KMS-11 (cell line): ENCODE measurements at regions not wholly inside any gene's neighbourhood (a gene's known extent, or its start where the extent isn't known, plus 50 kb on each side); places are given as distances from the start of the nearest gene placed in this dataset.
"Not testable (repeated sequence)": the region's sequence is repeated elsewhere in the genome, so short reads cannot be mapped to it uniquely, and the experiment has no call there.

Experiments
- H2AFZ ChIP-seq: fragments of 200-600 bp; sonication (generic); 2 replicates; pipeline ENCODE4 v1.6.1; 2016; ENCODE audit warnings: antibody characterized with exemption, mixed run types, low read depth
- H3K27ac ChIP-seq: fragments of 200-600 bp; sonication (generic); 2 replicates; pipeline ENCODE4 v1.6.1; 2016; ENCODE audit warnings: mild to moderate bottlenecking, mixed run types
- H3K27me3 ChIP-seq: fragments of 200-600 bp; sonication (generic); 2 replicates; pipeline ENCODE4 v1.6.1; 2017; ENCODE audit warnings: mild to moderate bottlenecking, low read depth, mixed run types, moderate library complexity; ENCODE audit not compliant: insufficient read depth
- H3K36me3 ChIP-seq: fragments of 200-600 bp; sonication (generic); 2 replicates; pipeline ENCODE4 v1.6.1; 2017; ENCODE audit warnings: mild to moderate bottlenecking, mixed run types; ENCODE audit not compliant: insufficient read depth
- H3K4me1 ChIP-seq: fragments of 200-600 bp; sonication (generic); 2 replicates; pipeline ENCODE4 v1.6.1; 2016; ENCODE audit warnings: mild to moderate bottlenecking, low read depth, mixed run types; ENCODE audit not compliant: poor library complexity, severe bottlenecking
- H3K4me2 ChIP-seq: fragments of 200-600 bp; sonication (generic); 2 replicates; pipeline ENCODE4 v1.7.0; 2016; ENCODE audit warnings: mild to moderate bottlenecking, mixed run types
- H3K4me3 ChIP-seq: fragments of 200-600 bp; sonication (generic); IDR thresholded peaks from 2 replicates; pipeline ENCODE4 v1.6.1; 2017; ENCODE audit warnings: low read depth, low read length, mixed read lengths; ENCODE audit not compliant: insufficient read depth
- H3K79me2 ChIP-seq: fragments of 200-600 bp; sonication (generic); 2 replicates; pipeline ENCODE4 v1.6.1; 2016; ENCODE audit warnings: low read depth, mixed run types; ENCODE audit not compliant: insufficient read depth
- H3K9ac ChIP-seq: fragments of 200-600 bp; sonication (generic); 2 replicates; pipeline ENCODE4 v1.6.1; 2016; ENCODE audit warnings: mild to moderate bottlenecking, mixed run types
- H4K20me1 ChIP-seq: fragments of 200-600 bp; sonication (generic); 2 replicates; pipeline ENCODE4 v1.6.1; 2016; ENCODE audit warnings: mild to moderate bottlenecking, mixed run types; ENCODE audit not compliant: insufficient read depth

GRCh38 chr16:88184566-88185355 lies 198.0 kb upstream of the ZNF469 start:
- H3K36me3 ChIP-seq, H3K79me2 ChIP-seq, H3K4me2 ChIP-seq, H2AFZ ChIP-seq, H3K4me1 ChIP-seq, H3K4me3 ChIP-seq, H4K20me1 ChIP-seq, H3K9ac ChIP-seq, H3K27ac ChIP-seq: not testable (repeated sequence)
- peaks cover 17% of the 10 kb centered on the region; the same call in 1 of the 2 replicates for H3K27me3 ChIP-seq

DNA sequence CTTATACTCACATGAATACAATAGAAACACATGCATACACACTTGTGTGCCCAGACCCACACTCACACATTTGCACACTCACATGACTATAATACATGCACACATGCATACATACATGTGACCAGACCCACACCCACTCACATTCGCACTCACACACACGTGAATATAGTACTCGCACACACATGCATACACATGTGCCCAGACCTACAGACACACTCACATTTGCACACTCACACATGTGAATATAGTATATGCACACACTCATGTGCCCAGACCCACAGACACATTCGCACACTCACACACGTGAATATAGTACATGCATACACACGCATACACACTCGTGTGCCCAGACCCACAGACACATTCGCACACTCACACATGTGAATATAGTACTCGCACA lies 197.4 kb upstream of the ZNF469 start:
- not testable (repeated sequence) for H3K9ac ChIP-seq, H2AFZ ChIP-seq, H3K4me2 ChIP-seq, H3K79me2 ChIP-seq, H4K20me1 ChIP-seq, H3K36me3 ChIP-seq, H3K4me1 ChIP-seq, H3K4me3 ChIP-seq, H3K27ac ChIP-seq
- H3K27me3 ChIP-seq: peaks cover 14% of the 10 kb centered on the region; the same call in 1 of the 2 replicates

DNA sequence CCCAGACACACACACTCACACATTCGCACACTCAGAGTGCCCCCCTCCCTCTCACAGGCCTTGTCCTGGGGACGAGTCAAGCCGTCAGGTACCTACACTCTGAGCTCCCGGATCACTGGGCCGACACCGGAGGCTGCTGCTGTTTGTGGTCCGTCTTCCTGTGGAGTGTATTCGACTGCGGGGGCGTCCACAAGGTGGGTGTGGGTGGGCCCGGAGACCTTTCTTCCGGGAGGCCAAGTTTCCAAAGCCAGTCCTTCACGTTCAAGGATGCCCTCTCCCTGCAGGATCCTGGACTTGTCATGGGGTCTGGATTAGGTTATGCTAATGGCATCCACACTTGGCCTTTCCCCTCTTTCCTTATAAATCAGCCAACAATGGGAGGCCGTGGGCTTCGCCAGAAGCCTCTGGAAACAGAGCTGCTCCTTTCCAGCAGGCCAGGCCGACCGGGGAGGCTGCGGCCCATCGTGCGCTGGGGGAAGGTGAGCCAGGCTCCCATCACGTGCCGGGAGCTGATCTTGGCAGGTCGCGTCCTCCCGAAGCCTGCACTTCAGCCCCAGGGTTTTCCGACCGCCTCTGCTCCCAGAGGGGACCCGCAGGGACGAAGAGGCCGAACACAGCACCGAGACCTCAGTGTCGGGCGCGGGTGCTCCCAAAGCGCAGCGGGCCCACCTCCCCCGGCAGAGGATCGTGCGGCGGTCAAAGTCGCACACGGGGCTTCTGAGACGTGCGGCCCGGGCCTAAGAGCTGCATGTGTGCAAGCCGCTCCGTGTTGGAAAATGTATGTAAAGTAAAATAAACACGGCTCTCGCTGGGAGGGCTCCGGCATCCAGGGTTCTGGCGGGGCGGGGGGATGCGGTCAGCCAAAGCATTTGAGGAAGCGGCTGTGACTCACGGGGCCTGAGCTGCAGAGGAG lies 196.5 kb upstream of the ZNF469 start:
- not testable (repeated sequence) for H3K27me3 ChIP-seq, H3K79me2 ChIP-seq, H3K27ac ChIP-seq, H3K4me2 ChIP-seq, H3K4me3 ChIP-seq, H3K9ac ChIP-seq, H2AFZ ChIP-seq, H3K4me1 ChIP-seq, H4K20me1 ChIP-seq, H3K36me3 ChIP-seq

DNA sequence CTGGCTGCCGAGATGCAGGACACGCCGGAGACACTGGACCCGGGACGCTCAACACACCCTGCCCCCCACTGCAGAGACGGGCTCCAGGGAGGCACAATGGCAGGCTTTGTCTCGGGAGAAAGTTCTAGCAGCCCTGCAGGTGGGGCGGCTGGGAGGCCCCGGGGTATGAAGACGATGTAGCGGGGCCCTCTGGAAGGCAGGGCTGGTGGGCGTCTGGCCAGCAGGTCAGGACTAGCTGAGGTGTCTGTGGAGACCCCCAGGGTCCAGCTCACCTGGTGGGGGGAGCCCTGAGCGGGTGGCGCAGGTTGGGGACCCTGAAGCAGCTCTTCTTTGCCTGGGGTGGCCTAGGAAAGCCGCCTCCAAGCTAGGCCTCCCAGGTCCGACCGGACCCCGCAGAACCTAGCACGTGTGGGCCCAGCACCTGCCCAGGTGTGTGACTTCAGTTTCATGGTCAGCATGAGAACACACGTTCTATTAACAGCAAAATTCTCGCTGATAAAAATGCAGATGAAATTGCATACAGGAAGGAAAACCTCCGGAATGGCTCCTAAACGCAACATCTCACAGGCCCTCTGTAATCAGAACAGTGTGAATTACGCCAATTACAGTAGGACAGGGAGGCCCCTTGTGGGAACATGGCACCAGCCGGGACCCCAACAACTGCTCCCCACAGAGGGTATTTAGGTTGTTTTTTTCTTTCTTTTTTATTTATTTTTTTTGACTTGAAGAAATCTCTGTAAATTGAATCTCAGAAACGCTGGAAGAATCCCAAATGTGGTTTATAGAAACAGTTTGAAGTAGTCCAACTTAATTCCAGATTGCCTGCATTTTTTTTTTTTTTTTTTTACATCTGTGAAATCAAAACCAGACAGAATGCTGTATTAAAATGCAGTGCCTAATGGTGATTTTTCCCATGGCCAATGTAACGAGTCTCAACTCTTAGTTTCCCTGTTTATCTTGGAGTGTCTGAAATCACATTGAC lies 195.6 kb upstream of the ZNF469 start:
- not testable (repeated sequence) for H3K4me3 ChIP-seq, H3K27me3 ChIP-seq, H3K36me3 ChIP-seq, H4K20me1 ChIP-seq, H3K9ac ChIP-seq, H2AFZ ChIP-seq, H3K79me2 ChIP-seq, H3K27ac ChIP-seq, H3K4me1 ChIP-seq, H3K4me2 ChIP-seq

DNA sequence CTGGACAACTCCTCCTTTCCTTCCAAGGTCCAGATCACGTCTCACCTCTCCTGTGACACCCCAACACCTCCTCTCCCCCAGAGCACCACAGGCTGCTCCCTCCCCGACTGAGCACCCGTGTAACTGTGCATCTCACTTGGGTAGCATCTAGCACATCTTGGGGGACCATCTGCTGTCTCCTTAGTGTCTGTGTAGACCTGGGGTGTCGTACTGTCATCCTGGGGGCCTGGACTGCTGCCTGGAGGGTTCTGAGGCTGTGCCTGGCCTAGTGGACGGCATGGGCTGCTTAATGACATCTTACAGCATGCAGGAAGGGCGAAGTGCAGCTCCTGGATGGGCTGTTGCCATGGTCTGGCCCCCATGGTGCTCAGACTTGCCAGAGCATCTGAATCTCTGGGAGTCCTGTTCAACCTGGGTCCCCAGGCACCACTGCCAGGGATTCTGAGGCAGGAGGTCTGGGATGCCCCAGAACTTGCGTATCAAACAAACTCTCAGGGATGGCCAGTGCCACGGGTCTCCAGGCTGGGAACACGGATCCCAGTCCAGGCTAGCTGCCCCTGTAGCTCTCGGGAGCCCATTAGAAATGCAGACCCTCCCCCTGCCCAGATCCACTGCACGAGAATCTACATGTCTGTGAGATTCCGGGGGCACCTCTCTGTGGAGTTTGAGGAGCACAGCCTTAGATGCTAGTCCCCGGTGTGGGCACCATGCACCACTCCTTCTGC lies 194.4 kb upstream of the ZNF469 start:
- not testable (repeated sequence) for H3K4me2 ChIP-seq, H3K79me2 ChIP-seq, H4K20me1 ChIP-seq, H3K27ac ChIP-seq, H3K4me1 ChIP-seq, H3K36me3 ChIP-seq, H3K9ac ChIP-seq, H3K4me3 ChIP-seq, H3K27me3 ChIP-seq, H2AFZ ChIP-seq

DNA sequence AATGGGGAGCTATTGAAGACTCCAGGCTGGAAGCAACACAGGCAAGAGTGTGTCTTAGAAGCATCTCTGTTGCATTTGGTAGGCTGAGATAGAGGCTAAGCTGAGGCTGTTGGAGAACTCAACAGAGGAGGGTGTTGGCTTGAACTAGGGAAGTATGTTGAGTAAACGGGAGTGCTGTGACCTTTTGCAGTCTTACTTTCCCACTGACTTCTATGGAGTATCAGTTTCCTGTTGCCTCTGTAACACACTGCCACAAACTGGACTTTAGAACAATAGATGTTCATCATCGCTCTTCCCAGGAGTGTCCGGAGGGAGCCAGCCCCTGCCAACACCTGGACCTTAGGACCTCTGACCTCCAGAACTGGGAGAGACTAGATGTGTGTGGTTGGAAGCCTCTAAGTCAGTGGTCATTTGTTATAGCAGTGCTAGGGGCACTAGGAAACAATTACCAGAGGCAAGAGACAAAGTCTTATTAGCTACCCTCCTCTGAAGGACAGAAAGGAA lies 192.1 kb upstream of the ZNF469 start:
- not testable (repeated sequence) for H3K27ac ChIP-seq, H3K4me2 ChIP-seq, H2AFZ ChIP-seq, H3K36me3 ChIP-seq, H3K4me3 ChIP-seq, H3K79me2 ChIP-seq, H3K9ac ChIP-seq, H4K20me1 ChIP-seq, H3K4me1 ChIP-seq
- H3K27me3 ChIP-seq: peaks cover 18% of the 10 kb centered on the region

DNA sequence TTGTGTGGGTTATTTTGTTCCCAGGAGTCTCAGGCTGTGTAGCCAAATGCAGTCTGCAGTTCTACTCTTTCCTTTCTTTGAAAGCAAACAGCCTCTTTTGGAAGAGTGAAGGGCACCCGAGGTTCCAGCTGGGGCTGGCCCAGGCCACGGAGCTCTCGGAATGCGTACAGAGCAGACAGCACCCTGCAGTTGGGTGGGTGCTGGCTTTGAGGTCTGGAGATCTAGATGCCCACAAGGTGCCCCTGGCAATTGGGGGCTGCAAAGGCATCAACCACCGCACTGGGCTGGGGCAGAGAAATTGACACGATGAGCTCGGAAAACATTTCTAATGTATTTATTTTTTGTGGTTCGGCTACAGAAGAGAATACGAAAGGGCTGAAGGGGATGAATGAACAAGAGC lies 191.6 kb upstream of the ZNF469 start:
- H3K9ac ChIP-seq, H3K36me3 ChIP-seq, H3K27ac ChIP-seq, H3K4me1 ChIP-seq, H2AFZ ChIP-seq, H4K20me1 ChIP-seq, H3K4me3 ChIP-seq, H3K79me2 ChIP-seq, H3K4me2 ChIP-seq: not testable (repeated sequence)
- H3K27me3 ChIP-seq: peaks cover 23% of the 10 kb centered on the region
